ENCODE measurements at regions not wholly inside any gene's neighbourhood (a gene's known extent, or its start where the extent isn't known, plus 50 kb on each side); places are given as distances from the start of the nearest gene placed in this dataset.

DNA sequence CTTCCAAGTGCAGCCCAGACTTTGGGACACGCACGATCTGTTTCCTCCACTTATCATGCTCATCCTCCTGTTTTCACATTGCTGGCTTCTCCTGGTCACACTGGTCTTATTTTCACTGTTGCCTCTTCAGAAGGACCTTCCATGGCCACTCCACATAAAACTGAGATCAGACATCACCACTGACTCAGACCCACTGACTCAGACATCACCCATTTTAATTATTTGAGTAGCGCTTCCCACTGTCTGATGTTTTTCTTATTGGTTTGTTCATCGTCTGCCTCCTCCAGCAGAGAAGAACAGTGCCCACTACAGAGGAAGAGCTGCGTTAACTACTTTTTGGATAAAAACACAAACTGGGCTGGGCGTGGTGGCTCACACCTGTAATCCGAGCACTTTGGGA is 270.5 kb upstream of the PWP1 start:
- TF ChIP-seq, protein P1, sequence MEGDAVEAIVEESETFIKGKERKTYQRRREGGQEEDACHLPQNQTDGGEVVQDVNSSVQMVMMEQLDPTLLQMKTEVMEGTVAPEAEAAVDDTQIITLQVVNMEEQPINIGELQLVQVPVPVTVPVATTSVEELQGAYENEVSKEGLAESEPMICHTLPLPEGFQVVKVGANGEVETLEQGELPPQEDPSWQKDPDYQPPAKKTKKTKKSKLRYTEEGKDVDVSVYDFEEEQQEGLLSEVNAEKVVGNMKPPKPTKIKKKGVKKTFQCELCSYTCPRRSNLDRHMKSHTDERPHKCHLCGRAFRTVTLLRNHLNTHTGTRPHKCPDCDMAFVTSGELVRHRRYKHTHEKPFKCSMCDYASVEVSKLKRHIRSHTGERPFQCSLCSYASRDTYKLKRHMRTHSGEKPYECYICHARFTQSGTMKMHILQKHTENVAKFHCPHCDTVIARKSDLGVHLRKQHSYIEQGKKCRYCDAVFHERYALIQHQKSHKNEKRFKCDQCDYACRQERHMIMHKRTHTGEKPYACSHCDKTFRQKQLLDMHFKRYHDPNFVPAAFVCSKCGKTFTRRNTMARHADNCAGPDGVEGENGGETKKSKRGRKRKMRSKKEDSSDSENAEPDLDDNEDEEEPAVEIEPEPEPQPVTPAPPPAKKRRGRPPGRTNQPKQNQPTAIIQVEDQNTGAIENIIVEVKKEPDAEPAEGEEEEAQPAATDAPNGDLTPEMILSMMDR (IDR thresholded peaks at IDR 0.05; ENCODE audit: low read depth, low read length), result no peak
- no peak overlapping the region for H3K4me3 ChIP-seq (ENCODE audit: low read depth, low read length)
- DNase-seq (ENCODE audit: low read depth, low spot score), result peak; percentile 57
- in situ Hi-C loops (cut with HindIII; ENCODE audit: low sequenced_read_pairs), result no loop called here

DNA sequence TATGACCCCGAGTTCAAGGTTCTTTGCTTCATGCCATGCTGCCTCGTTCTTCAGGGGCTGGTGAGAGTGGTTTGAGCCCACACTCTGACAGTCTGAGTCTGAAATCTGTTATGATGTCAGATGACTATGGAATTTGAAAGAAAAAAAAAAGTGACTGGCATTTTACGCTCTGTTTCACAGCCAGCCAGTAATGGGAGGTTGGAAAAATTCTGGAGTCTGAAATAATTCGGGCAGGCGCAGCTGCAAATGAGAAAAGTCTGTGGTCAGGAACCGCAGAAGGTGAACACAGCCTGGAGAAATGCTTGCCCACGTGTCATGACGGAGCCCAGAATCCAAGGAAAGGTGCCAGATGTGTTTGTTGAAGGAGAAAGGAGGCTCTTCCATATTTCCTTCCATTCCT is 269.8 kb upstream of the PWP1 start:
- TF ChIP-seq, protein P1 (IDR thresholded peaks at IDR 0.05; ENCODE audit: low read depth, low read length), result no peak
- in situ Hi-C loops (cut with HindIII; ENCODE audit: low sequenced_read_pairs), result no loop called here
- DNase-seq (ENCODE audit: low read depth, low spot score), result peak; percentile 30
- no peak overlapping the region for H3K4me3 ChIP-seq (ENCODE audit: low read depth, low read length)

DNA sequence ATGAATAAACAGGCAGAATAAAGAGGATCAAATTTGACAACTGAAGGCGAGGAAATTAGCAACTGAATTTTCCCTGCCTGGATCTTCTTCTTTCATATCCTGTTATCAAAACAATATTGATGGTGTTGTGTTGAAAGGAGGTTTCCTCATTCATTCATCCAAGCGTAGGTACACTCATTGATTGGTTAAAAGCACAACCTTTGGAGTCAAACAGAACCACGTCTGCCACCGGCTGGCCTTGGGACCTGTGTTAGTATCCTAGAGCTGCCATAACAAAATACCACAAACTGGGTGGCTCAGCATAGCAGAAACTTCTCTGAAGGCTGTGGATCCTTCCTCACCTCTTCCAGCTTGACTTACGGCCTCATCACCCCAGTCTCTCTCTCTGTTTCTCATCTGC is 268.6 kb upstream of the PWP1 start:
- DNase-seq (ENCODE audit: low read depth, low spot score), result no peak
- in situ Hi-C loops (cut with HindIII; ENCODE audit: low sequenced_read_pairs), result no loop called here
- no peak overlapping the region for H3K4me3 ChIP-seq (ENCODE audit: low read depth, low read length)
- TF ChIP-seq, protein P1 (IDR thresholded peaks at IDR 0.05; ENCODE audit: low read depth, low read length), result no peak

DNA sequence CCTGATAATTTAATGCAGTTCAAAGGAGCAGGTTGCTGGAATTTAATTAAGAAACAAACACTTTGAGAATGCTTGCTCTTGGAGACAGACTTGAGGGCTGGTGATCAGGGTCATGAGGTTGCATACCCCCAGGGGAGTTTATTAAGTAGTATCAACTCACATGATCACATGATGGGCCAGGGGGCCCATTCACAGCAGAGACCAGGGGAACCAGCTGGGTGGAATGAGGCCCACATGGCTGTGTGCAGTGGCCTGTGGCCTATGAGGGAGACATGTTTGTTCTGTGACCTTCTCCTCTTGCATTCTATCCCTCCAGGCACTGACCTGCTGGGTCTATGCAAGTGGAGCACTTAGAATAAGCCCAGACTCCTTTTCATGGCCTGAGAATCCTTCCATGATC is 266.6 kb upstream of the PWP1 start:
- no peak for DNase-seq (ENCODE audit: low read depth, low spot score)
- in situ Hi-C loops (cut with HindIII; ENCODE audit: low sequenced_read_pairs), result no loop called here
- TF ChIP-seq, protein P1 (IDR thresholded peaks at IDR 0.05; ENCODE audit: low read depth, low read length), result no peak
- no peak overlapping the region for H3K4me3 ChIP-seq (ENCODE audit: low read depth, low read length)

DNA sequence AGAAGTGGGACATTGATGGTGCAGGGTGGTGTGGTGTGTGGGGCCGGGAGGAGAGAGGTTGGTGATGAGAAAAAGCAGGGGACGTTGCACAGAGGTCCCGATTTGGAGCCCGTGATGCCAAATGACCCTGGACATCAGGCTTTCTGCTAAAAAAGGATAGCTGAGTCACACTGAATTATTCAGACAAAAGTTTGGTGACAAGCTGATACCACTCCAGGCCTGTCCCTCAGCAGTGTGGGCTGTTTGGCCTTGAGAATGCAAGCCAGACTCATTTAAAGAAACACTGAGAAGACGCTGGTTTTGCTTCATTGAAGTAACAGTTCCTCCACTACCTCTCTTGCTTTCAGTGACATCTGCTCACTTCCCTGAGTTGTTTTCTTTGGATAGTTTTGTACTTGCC is 262.1 kb upstream of the PWP1 start:
- DNase-seq (ENCODE audit: low read depth, low spot score), result no peak
- H3K4me3 ChIP-seq (ENCODE audit: low read depth, low read length), result no peak overlapping the region
- in situ Hi-C loops (cut with HindIII; ENCODE audit: low sequenced_read_pairs), result no loop called here
- TF ChIP-seq, protein P1 (IDR thresholded peaks at IDR 0.05; ENCODE audit: low read depth, low read length), result no peak

DNA sequence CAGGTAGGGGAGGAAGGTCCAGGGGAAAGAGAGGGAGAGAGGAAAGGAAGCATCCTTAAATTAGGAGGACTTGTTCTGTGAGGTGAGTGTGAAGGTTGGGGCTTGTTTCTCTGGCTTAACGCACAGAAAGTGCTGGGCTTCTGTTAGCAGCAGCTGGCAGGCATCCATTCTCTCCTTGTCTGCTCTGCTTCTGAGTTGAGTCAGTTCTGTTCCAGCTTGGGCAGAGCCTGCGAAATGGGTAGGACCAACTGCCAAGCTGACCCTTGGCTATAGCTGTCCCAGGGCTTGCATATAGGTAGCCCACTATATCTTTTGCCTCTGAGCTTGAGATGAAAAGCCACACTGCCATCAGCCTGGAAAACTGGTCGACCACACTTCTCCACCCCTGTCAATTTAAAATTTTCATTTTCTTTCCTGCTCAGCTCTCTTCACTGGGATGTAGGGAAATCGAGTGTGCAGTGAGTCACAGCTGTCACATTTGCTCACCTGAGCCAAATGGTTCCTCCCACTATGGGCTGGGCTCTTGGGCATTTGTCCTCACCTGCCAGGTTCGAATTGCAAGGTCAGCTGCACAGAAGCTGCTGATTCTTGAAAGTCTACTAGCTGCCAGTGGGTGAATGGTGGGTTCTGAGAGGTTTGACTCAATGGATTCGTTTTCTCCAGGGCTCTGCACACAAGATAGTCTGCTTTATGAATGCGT is 256.4 kb upstream of the PWP1 start:
- H3K4me3 ChIP-seq (ENCODE audit: low read depth, low read length), result no peak overlapping the region
- TF ChIP-seq, protein P1 (IDR thresholded peaks at IDR 0.05; ENCODE audit: low read depth, low read length), result no peak
- DNase-seq (ENCODE audit: low read depth, low spot score), result no peak
- in situ Hi-C loops (cut with HindIII; ENCODE audit: low sequenced_read_pairs), result no loop called here

Measured in astrocyte of the spinal cord (primary cell).